GM18505 (cell line): ENCODE measurements at regions not wholly inside any gene's neighbourhood (a gene's known extent, or its start where the extent isn't known, plus 50 kb on each side); places are given as distances from the start of the nearest gene placed in this dataset.

ENCODE experiments used
- ATAC-seq: cut with Tn5 transposase; IDR thresholded peaks from one replicate; pipeline ENCODE4 v1.9.1; 2021; ENCODE audit not compliant: unreplicated experiment
- POLR2A ChIP-seq: IDR thresholded peaks from 4 replicates; pipeline ENCODE4 v1.6.1; 2011; ENCODE audit warnings: borderline replicate concordance; ENCODE audit not compliant: insufficient read depth, insufficient read length; ENCODE audit errors: extremely low read depth

GRCh38 chr4:123577225-123577906 lies 180.8 kb downstream of the SPRY1 start:
- ATAC-seq: no peak
- TF ChIP-seq POLR2A: no peak

DNA sequence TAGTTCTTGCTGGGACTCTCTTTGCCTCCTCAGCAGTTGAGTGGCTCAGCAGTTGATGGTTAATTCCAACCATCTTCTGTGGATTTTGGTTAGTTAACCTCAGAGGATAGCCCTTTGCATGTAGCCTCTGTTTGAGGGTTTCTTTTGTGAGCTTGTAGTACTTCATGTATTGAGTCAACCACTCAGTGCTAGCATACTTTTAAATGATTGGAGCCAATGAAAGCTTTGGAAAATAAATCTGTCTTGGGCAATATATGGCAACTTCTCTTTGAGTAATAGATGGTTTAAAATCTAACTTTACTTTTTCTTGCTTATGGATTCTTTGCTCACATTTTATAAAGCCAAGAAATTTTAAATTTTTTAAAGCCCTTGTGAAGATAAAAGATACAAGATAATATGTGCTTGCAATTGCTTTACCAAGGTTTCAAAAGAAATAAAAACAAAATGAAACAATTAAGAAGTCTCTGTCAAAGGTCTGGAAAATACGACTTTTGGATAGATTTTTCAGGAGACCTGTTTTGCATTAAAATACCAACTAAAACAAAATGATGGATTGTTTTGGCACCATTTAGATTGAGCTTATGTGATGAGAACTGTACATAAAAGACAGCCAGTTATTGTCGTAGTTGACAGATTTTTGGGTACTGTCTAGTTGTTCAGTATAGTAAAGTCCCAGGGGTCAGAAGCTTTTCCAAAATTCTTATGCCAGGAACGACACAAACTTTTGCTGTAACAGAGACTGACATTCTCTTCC lies 181.9 kb downstream of the SPRY1 start:
- TF ChIP-seq POLR2A: no peak

GRCh38 chr4:123579961-123580360 lies 183.4 kb downstream of the SPRY1 start:
- no peak for TF ChIP-seq POLR2A
- ATAC-seq: no peak

More for the DNA sequence above, 181.9 kb downstream of the SPRY1 start:
- no peak for ATAC-seq

GRCh38 chr4:123580981-123581664 lies 184.5 kb downstream of the SPRY1 start:
- TF ChIP-seq POLR2A: no peak
- no peak for ATAC-seq

DNA sequence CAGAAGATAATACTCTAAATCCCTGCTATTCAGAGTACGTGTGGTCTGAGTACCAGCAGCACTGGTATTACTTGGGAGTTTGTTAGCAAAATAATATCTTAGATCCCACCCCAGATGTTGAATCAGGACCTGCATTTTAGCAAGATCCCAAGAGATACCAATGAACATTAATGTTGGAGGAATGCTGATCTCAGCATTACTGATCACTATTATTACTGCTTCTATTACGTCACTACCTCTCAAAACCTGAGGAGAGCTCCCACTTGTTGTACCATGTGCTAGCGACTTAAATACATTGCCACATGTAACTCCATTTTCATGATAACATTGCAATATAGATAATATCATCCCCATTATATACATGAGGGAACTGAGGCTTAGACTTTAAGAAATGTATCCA lies 185.2 kb downstream of the SPRY1 start:
- TF ChIP-seq POLR2A: no peak
- no peak for ATAC-seq

GRCh38 chr4:123583043-123583442 lies 186.4 kb downstream of the SPRY1 start:
- ATAC-seq: no peak

DNA sequence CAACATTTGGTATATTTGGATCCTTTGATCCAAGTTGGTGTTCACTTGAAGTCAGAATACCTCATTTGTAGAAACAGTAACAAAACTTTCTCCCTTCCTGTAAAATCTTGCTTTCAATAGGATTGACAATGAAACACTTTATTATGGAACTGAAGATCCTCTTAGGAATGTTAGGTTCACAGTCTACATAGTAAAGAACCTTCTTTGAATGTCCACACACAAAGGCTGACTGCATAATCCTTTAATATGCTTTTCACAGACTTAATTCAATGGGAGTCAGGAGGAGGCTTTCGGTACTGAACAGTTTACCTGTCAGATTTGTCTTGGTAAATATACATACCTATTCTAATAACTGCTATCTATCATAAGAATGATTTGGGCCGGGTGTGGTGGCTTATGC lies 188.5 kb downstream of the SPRY1 start:
- TF ChIP-seq POLR2A: no peak
- no peak for ATAC-seq

More at GRCh38 chr4:123583043-123583442, 186.4 kb downstream of the SPRY1 start:
- no peak for TF ChIP-seq POLR2A

DNA sequence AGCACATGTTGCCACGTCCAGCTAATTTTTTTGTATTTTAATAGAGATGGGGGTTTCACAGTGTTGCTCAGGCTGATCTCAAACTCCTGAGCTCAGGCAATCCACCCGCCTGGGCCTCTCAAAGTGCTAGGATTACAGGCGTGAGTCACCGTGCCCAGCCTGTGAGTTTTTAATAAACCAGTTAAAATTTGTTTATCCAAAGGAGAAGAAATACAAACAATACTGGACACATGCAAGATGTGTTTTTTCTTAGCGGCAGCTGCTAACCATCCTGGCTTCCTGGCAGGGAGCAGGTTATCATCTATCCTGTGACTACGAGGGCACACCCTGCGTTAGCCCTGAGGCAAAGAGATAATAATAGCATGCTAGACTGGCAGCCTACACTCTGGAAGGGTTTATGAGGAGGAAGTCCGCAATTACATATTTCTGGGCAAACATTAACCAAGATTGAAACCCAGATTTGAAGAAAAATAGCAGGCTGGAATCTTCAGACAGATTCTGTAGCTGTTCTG lies 191.4 kb downstream of the SPRY1 start:
- ATAC-seq: no peak
- TF ChIP-seq POLR2A: no peak

DNA sequence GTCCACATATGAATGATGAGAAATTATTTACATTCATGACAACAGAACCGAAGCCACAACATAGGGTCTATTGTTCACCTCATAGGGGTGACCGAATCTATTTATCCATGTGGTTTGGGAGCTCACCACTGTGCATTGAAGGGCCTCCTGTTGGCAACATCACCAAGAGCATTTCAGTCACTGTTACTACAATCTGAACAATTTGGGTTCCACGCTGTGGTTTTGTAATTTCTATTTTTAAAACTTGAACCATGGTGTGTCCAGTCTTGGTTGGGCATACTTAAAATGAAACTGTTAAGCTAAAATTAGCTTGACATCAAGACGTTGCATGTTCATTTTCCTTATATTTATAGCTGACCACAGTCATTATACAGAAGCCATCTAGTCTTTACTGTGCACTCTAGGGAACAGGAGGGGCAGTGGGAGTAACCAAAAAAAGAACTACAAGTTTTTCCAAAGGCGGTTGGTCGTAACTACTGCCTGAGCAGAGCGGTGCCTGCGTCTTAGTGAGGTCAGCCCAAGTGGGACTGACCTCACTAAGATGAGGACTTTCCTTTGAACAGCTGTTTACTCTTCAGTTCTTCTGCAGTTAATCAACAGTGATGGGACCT lies 192.1 kb downstream of the SPRY1 start:
- peak; percentile 84 for ATAC-seq
- TF ChIP-seq POLR2A: no peak

- TF ChIP-seq POLR2A: no peak
- ATAC-seq: no peak
Observed at GRCh38 chr4:123589301-123589700, 192.7 kb downstream of the SPRY1 start.

DNA sequence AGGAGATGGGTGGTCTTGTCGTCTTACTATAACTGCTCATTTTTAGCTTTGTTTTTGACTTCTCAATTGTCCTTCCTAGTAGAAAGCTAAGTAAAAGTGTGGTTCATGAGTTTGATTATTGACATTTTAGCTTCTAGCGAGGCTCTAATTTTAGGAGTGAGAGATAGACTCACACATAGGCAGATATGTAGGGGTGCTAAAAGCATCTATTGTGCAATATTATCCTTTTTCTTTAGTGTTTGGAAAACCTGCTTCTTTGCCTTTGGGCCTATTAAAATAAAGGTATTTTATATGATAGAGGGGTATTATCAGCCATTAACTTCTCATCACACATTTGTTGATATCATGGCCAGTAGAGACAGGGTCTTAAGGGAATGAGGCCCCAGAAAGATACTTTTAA lies 195.3 kb downstream of the SPRY1 start:
- TF ChIP-seq POLR2A: no peak
- ATAC-seq: no peak

- ATAC-seq: no peak
- TF ChIP-seq POLR2A: no peak
Observed at GRCh38 chr4:123593655-123594054, 197.1 kb downstream of the SPRY1 start.

DNA sequence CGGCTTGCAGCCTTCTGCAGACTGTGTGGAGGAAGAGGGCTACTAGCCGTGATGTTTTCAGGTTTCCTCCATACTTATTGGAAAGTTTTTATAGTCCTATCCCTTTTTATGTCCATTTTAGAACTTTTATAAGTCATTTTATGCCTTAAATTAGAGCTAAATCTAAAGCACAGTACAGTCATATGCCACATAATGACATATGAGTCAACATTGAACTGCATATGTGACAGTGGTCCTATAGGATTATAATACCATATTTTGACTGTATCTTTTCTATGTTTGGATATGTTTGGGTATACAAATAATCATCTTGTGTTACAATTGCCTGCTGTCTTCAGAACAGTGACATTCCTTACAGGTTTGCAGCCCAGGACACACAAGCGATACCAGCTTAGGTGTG lies 200.2 kb downstream of the SPRY1 start:
- no peak for ATAC-seq
- no peak for TF ChIP-seq POLR2A
